GM23338 (cell line): ENCODE measurements at regions not wholly inside any gene's neighbourhood (a gene's known extent, or its start where the extent isn't known, plus 50 kb on each side); places are given as distances from the start of the nearest gene placed in this dataset.

Source experiments
- ATAC-seq: fragments of 200-7000 bp; cut with Tn5 transposase; 3 replicates; pipeline ENCODE4 v1.9.1; 2020
- DNase-seq: peaks from one replicate; pipeline ENCODE4 v3.0.0-alpha.2; 2015; ENCODE audit warnings: low spot score
- H2AFZ ChIP-seq: fragments of 200-600 bp; sonication (generic); 2 replicates; pipeline ENCODE4 v1.8.0; 2016; ENCODE audit warnings: antibody characterized with exemption, mild to moderate bottlenecking, moderate library complexity
- H3F3A ChIP-seq: fragments of 200-600 bp; sonication (generic); replicated peaks from 2 replicates; pipeline ENCODE4 v1.8.0; 2017; ENCODE audit warnings: antibody characterized with exemption, mixed run types, low read depth
- H3K27ac ChIP-seq: fragments of 200-600 bp; sonication (generic); 2 replicates; pipeline ENCODE4 v1.6.1; 2016; ENCODE audit warnings: low read depth
- H3K27me3 ChIP-seq: fragments of 200-600 bp; sonication (generic); 2 replicates; pipeline ENCODE4 v1.8.0; 2016; ENCODE audit warnings: mild to moderate bottlenecking, mixed run types, moderate library complexity; ENCODE audit not compliant: insufficient read depth
- H3K36me3 ChIP-seq: fragments of 200-600 bp; sonication (generic); 2 replicates; pipeline ENCODE4 v1.8.0; 2016; ENCODE audit warnings: mild to moderate bottlenecking; ENCODE audit not compliant: insufficient read depth
- H3K4me1 ChIP-seq: fragments of 200-600 bp; sonication (generic); 2 replicates; pipeline ENCODE4 v1.8.0; 2016; ENCODE audit warnings: mild to moderate bottlenecking, moderate library complexity; ENCODE audit not compliant: insufficient read depth
- H3K4me2 ChIP-seq: fragments of 200-600 bp; sonication (generic); 2 replicates; pipeline ENCODE4 v1.7.1; 2017; ENCODE audit warnings: mixed run types
- H3K4me3 ChIP-seq: fragments of 200-600 bp; sonication (generic); 2 replicates; pipeline ENCODE4 v1.6.1; 2016; ENCODE audit warnings: mixed run types
- H3K79me2 ChIP-seq: fragments of 200-600 bp; sonication (generic); replicated peaks from 2 replicates; pipeline ENCODE4 v1.8.0; 2017; ENCODE audit warnings: mild to moderate bottlenecking; ENCODE audit not compliant: insufficient read depth
- H3K9me2 ChIP-seq: fragments of 200-600 bp; sonication (generic); 2 replicates; pipeline ENCODE4 v1.8.0; 2017; ENCODE audit not compliant: insufficient read depth
- H4K20me1 ChIP-seq: fragments of 200-600 bp; sonication (generic); replicated peaks from 2 replicates; pipeline ENCODE4 v1.8.0; 2017; ENCODE audit warnings: mild to moderate bottlenecking; ENCODE audit not compliant: insufficient read depth
- H3K27ac Mint-ChIP-seq: 2 replicates; pipeline ENCODE4 v1.8.0; 2020; ENCODE audit warnings: inconsistent platforms, mild to moderate bottlenecking, moderate library complexity, mixed read lengths
- H3K27me3 Mint-ChIP-seq: 3 replicates; pipeline ENCODE4 v1.8.0; 2022; ENCODE audit warnings: low read depth, mild to moderate bottlenecking, moderate library complexity, mixed read lengths, inconsistent platforms; ENCODE audit not compliant: insufficient read depth, poor library complexity
- H3K36me3 Mint-ChIP-seq: 3 replicates; pipeline ENCODE4 v1.8.0; 2021; ENCODE audit warnings: low read depth, mild to moderate bottlenecking, inconsistent platforms, moderate library complexity, mixed read lengths
- H3K4me1 Mint-ChIP-seq: 3 replicates; pipeline ENCODE4 v1.8.0; 2020; ENCODE audit warnings: mild to moderate bottlenecking, inconsistent platforms, mixed read lengths
- H3K4me3 Mint-ChIP-seq: 3 replicates; pipeline ENCODE4 v1.8.0; 2021; ENCODE audit warnings: moderate library complexity, mild to moderate bottlenecking, inconsistent platforms, mixed read lengths
- H3K9me3 Mint-ChIP-seq: 3 replicates; pipeline ENCODE4 v1.8.0; 2020; ENCODE audit warnings: moderate library complexity, mild to moderate bottlenecking, inconsistent platforms, mixed read lengths
- CREB1 ChIP-seq: fragments of 250-450 bp; sonication (Bioruptor Pico); IDR thresholded peaks from 2 replicates; pipeline ENCODE4 v1.5.0; 2020; ENCODE audit warnings: low read depth, mild to moderate bottlenecking, moderate library complexity
- CTCF ChIP-seq, 2 experiments: fragments of 200-600 bp in 1 of 2; sonication (generic) in 1 of 2; conservative IDR thresholded peaks; 2 replicates each; pipeline versions ENCODE4 v1.5.1 to v1.6.1; 2016 to 2017; ENCODE audit warnings: antibody characterized with exemption in 2 of 2, low read depth in 2 of 2, mild to moderate bottlenecking in 2 of 2, moderate library complexity in 1 of 2
- ETS1 ChIP-seq: IDR thresholded peaks from 2 replicates; pipeline ENCODE4 v1.6.1; 2016; ENCODE audit warnings: antibody characterized with exemption
- EZH2 ChIP-seq: fragments of 200-600 bp; sonication (generic); IDR thresholded peaks from one replicate; pipeline ENCODE4 v1.8.0; 2017; ENCODE audit warnings: antibody characterized with exemption, mild to moderate bottlenecking, low read depth; ENCODE audit not compliant: unreplicated experiment
- EZH2phosphoT487 ChIP-seq: fragments of 200-600 bp; sonication (generic); IDR thresholded peaks from one replicate; pipeline ENCODE4 v1.8.1; 2018; ENCODE audit warnings: antibody characterized with exemption; ENCODE audit not compliant: unreplicated experiment
- NANOG ChIP-seq: IDR thresholded peaks from 2 replicates; pipeline ENCODE4 v1.6.1; 2016; ENCODE audit warnings: antibody characterized with exemption, borderline replicate concordance
- POLR2AphosphoS5 ChIP-seq: IDR thresholded peaks from 2 replicates; pipeline ENCODE4 v1.6.1; 2016; ENCODE audit warnings: antibody characterized with exemption, low read depth
- STAT1 ChIP-seq: IDR thresholded peaks from one replicate; pipeline ENCODE4 v1.6.1; 2016; ENCODE audit warnings: antibody characterized with exemption; ENCODE audit not compliant: unreplicated experiment
- ZNF331 ChIP-seq: fragments of 250-450 bp; sonication (Bioruptor Pico); IDR thresholded peaks from 2 replicates; pipeline ENCODE4 v1.5.0; 2020; ENCODE audit warnings: low read depth, mild to moderate bottlenecking, moderate library complexity
- TF ChIP-seq, protein P1 (sequence below): IDR thresholded peaks from one replicate; pipeline ENCODE4 v1.6.1; 2018; ENCODE audit warnings: antibody characterized with exemption; ENCODE audit not compliant: unreplicated experiment

DNA sequence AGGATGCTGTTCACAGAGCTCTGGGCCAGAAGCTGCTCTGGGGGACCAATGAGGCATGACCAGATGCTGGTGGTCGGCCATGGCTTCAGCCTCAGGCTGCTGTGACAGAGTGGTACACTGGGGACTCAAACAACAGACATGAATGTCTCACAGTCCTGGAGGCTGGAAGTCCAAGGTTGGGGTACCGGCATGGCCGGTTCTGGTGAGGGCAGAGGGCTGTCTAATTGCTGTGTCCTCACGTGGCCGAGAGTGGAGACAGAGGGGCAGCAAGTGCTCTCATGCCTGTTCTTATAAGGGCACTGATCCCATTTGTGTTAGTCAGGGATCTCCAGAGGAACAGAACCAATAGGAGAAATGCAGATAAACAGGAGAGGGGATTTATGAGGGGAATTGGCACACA is 253.5 kb upstream of the C1orf174 start:
- Mint-ChIP-seq H3K36me3 (peaks cover 16% of the 10 kb centered on the region), H3K27me3 (peaks cover 12% of the 10 kb centered on the region), H3K27ac (no peak overlapping the region), H3K4me1 (no peaks in the 10 kb centered on the region; the same call in 2 of the 3 replicates), H3K9me3 (peaks cover 87% of the 10 kb centered on the region), H3K4me3 (no peak overlapping the region)
- Histone ChIP-seq H3K9me2 (no peaks in the 10 kb centered on the region), H3K4me3 (no peak overlapping the region), H3K27me3 (no peaks in the 10 kb centered on the region), H3K79me2 (no peaks in the 10 kb centered on the region), H4K20me1 (no peaks in the 10 kb centered on the region), H2AFZ (no peak overlapping the region), H3K27ac (no peak overlapping the region), H3K4me2 (no peak overlapping the region), H3K4me1 (no peaks in the 10 kb centered on the region), H3K36me3 (peaks cover 7% of the 10 kb centered on the region; the same call in 1 of the 2 replicates), H3F3A (no peaks in the 10 kb centered on the region)
- DNase-seq (no peak), ATAC-seq (no peak)
- no peak for TF ChIP-seq STAT1
- TF ChIP-seq CREB1 (CRISPR knock-in tag), result no peak
- TF ChIP-seq, protein P1, sequence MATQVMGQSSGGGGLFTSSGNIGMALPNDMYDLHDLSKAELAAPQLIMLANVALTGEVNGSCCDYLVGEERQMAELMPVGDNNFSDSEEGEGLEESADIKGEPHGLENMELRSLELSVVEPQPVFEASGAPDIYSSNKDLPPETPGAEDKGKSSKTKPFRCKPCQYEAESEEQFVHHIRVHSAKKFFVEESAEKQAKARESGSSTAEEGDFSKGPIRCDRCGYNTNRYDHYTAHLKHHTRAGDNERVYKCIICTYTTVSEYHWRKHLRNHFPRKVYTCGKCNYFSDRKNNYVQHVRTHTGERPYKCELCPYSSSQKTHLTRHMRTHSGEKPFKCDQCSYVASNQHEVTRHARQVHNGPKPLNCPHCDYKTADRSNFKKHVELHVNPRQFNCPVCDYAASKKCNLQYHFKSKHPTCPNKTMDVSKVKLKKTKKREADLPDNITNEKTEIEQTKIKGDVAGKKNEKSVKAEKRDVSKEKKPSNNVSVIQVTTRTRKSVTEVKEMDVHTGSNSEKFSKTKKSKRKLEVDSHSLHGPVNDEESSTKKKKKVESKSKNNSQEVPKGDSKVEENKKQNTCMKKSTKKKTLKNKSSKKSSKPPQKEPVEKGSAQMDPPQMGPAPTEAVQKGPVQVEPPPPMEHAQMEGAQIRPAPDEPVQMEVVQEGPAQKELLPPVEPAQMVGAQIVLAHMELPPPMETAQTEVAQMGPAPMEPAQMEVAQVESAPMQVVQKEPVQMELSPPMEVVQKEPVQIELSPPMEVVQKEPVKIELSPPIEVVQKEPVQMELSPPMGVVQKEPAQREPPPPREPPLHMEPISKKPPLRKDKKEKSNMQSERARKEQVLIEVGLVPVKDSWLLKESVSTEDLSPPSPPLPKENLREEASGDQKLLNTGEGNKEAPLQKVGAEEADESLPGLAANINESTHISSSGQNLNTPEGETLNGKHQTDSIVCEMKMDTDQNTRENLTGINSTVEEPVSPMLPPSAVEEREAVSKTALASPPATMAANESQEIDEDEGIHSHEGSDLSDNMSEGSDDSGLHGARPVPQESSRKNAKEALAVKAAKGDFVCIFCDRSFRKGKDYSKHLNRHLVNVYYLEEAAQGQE, result no peak
- TF ChIP-seq NANOG, result no peak
- TF ChIP-seq EZH2, result no peak
- TF ChIP-seq ETS1, result no peak
- TF ChIP-seq ZNF331, result no peak
- no peak for TF ChIP-seq POLR2AphosphoS5
- no peak for TF ChIP-seq EZH2phosphoT487

DNA sequence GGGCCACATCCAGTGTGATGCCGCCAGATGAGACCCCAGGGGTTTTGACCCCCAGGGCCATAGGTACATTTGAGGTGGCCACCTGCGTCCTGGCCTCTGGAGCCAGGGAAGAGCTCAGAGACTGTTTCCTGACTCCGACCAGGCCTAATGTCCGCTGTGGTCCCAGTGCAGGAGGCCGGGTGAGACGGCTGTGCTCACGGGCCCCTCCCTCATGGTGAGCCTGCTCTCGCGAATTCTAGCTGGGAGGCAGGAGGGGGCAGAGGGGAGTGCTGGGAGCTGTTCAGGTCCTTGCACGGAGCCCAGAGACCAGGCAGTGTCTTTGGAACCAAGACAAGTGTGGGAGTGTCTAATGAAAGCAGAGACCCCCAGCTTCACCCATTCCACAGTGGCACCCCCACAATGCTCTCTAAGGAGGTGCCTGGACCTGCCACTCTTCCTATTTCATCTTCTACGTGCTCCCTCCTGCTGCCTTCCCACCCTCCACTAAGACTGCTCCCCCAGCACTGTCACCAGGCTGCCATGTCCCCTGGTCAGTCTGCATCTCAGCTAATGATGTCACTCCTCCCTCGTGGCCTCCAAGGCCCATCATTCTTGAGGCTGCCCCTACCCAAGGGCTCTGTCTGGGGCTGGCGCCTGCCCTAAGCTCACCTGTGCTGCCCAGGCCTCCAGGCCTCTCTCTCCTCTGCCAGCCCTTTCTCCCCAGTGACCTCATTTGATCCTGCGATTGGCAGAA is 256.3 kb upstream of the C1orf174 start:
- Histone ChIP-seq H2AFZ (no peak overlapping the region), H4K20me1 (no peaks in the 10 kb centered on the region), H3K4me2 (no peak overlapping the region), H3K4me1 (no peaks in the 10 kb centered on the region), H3K9me2 (no peaks in the 10 kb centered on the region), H3K79me2 (no peaks in the 10 kb centered on the region), H3K27me3 (no peaks in the 10 kb centered on the region), H3K36me3 (peaks cover 3% of the 10 kb centered on the region; the same call in 1 of the 2 replicates), H3K4me3 (no peak overlapping the region), H3F3A (no peaks in the 10 kb centered on the region), H3K27ac (no peak overlapping the region)
- DNase-seq, result no peak
- Mint-ChIP-seq H3K36me3 (peaks cover 25% of the 10 kb centered on the region), H3K27me3 (peaks cover 10% of the 10 kb centered on the region), H3K27ac (no peak overlapping the region), H3K4me1 (no peaks in the 10 kb centered on the region), H3K4me3 (no peak overlapping the region), H3K9me3 (peaks cover 86% of the 10 kb centered on the region)
- no peak for ATAC-seq
- no peak for TF ChIP-seq EZH2
- no peak for TF ChIP-seq ZNF331
- TF ChIP-seq NANOG, result no peak
- TF ChIP-seq POLR2AphosphoS5, result no peak
- no peak for TF ChIP-seq CTCF (conservative IDR thresholded peaks at IDR 0.05; ENCODE audit: low read depth in 2 of 2)
